GM12878 (cell line): ENCODE measurements at regions not wholly inside any gene's neighbourhood (a gene's known extent, or its start where the extent isn't known, plus 50 kb on each side); places are given as distances from the start of the nearest gene placed in this dataset.

Experiments
- ATAC-seq: fragments of 200-7000 bp; cut with Tn5 transposase; 3 replicates; pipeline ENCODE4 v1.9.1; 2020; ENCODE audit warnings: mild to moderate bottlenecking, moderate library complexity
- BruUV-seq: library from RNA; stranded (reverse); fragments of 400-500 nt; replicated peaks from 2 replicates; lab custom pipeline; 2021; lab: Mats Ljungman, UMichigan
- CTCF ChIA-PET: fragments of 300-600 bp; sonication (Branson Sonifier 250); formaldehyde crosslinking; extraction: SDS; loops from one replicate; lab custom pipeline; 2021; ENCODE audit warnings: inconsistent platforms; lab: Yijun Ruan, JAX
- POLR2A ChIA-PET: fragments of 350-600 bp; formaldehyde crosslinking; extraction: SDS; loops from one replicate; lab custom pipeline; 2021; ENCODE audit warnings: inconsistent platforms; lab: Charles Lee
- RAD21 ChIA-PET: fragments of 300-600 bp; sonication (Branson Sonifier 250); formaldehyde crosslinking; loops from one replicate; lab custom pipeline; 2023; ENCODE audit warnings: antibody characterized with exemption; ENCODE audit not compliant: unreplicated experiment; lab: Charles Lee
- SMC1A ChIA-PET: fragments of 300-600 bp; sonication (Branson Sonifier 250); formaldehyde crosslinking; loops from one replicate; lab custom pipeline; 2023; ENCODE audit not compliant: unreplicated experiment, uncharacterized antibody; lab: Charles Lee
- DNase-seq: peaks from one replicate; pipeline ENCODE4 v3.0.0-alpha.2; 2011; ENCODE audit warnings: low read depth, low spot score
- FAIRE-seq: peaks from 3 replicates; lab custom pipeline; 2011; peaks lifted over from hg19 to GRCh38; lab: Jason Lieb, UNC
- H2AFZ ChIP-seq: 2 replicates; pipeline ENCODE4 v1.6.0; 2011; ENCODE audit warnings: low read depth, low read length, control low read depth; ENCODE audit not compliant: control insufficient read depth
- H3K27ac ChIP-seq: 2 replicates; pipeline ENCODE4 v1.5.1; 2011; ENCODE audit warnings: control low read depth; ENCODE audit not compliant: control insufficient read depth, insufficient read depth
- H3K27me3 ChIP-seq, 2 experiments: replicated peaks in 1 of 2; 2 replicates each; pipeline versions ENCODE4 v1.6.0 to v1.6.1; 2011; ENCODE audit warnings: low read length in 1 of 2; ENCODE audit not compliant: control insufficient read depth in 2 of 2, insufficient read depth in 2 of 2
- H3K36me3 ChIP-seq, 2 experiments: 2 replicates each; pipeline ENCODE4 v1.5.1; 2011; ENCODE audit warnings: low read length in 1 of 2; ENCODE audit not compliant: control insufficient read depth in 2 of 2, insufficient read depth in 2 of 2
- H3K4me1 ChIP-seq: 2 replicates; pipeline ENCODE4 v1.6.1; 2011; ENCODE audit warnings: mild to moderate bottlenecking, low read length, moderate library complexity, mixed read lengths; ENCODE audit not compliant: control insufficient read depth, insufficient read depth
- H3K4me2 ChIP-seq: 2 replicates; pipeline ENCODE4 v1.6.0; 2011; ENCODE audit warnings: control low read depth; ENCODE audit not compliant: control insufficient read depth, insufficient read depth
- H3K4me3 ChIP-seq: fragments of 200-600 bp; sonication (generic); 2 replicates; pipeline ENCODE4 v1.5.1; 2016
- H3K79me2 ChIP-seq: 2 replicates; pipeline ENCODE4 v1.6.0; 2011; ENCODE audit warnings: low read length; ENCODE audit not compliant: control insufficient read depth, insufficient read depth
- H3K9ac ChIP-seq: 2 replicates; pipeline ENCODE4 v1.8.0; 2011; ENCODE audit warnings: low read length, control low read depth, mixed read lengths; ENCODE audit not compliant: control insufficient read depth, insufficient read depth
- H3K9me3 ChIP-seq: replicated peaks from 3 replicates; pipeline ENCODE4 v1.5.1; 2011; ENCODE audit warnings: mild to moderate bottlenecking, low read length; ENCODE audit not compliant: control insufficient read depth, insufficient read depth
- H4K20me1 ChIP-seq: 2 replicates; pipeline ENCODE4 v1.6.0; 2011; ENCODE audit not compliant: control insufficient read depth, insufficient read depth
- ATF7 ChIP-seq: fragments of 450-650 bp; IDR thresholded peaks from 2 replicates; pipeline ENCODE4 v1.6.1; 2016; ENCODE audit warnings: low read depth, mild to moderate bottlenecking
- BCL11A ChIP-seq: IDR thresholded peaks from 2 replicates; pipeline ENCODE4 v1.6.1; 2011; ENCODE audit warnings: low read depth, low read length
- CBX5 ChIP-seq: sonication (generic); IDR thresholded peaks from 2 replicates; pipeline ENCODE4 v1.6.1; 2016; ENCODE audit warnings: low read depth, moderate library complexity, mild to moderate bottlenecking, inconsistent platforms
- ETV6 ChIP-seq, 2 experiments: fragments of 450-650 bp in 1 of 2; IDR thresholded peaks in 1 of 2; conservative IDR thresholded peaks in 1 of 2; 2 replicates each; pipeline ENCODE4 v1.6.1; 2014; ENCODE audit warnings: antibody characterized with exemption in 1 of 2, borderline replicate concordance in 1 of 2, low read depth in 1 of 2, mild to moderate bottlenecking in 1 of 2, moderate library complexity in 1 of 2
- MEF2B ChIP-seq: fragments of 450-650 bp; IDR thresholded peaks from 2 replicates; pipeline ENCODE4 v1.6.1; 2018; ENCODE audit warnings: mild to moderate bottlenecking, moderate library complexity; ENCODE audit not compliant: partially characterized antibody, poor library complexity, severe bottlenecking
- MXI1 ChIP-seq: fragments of 150-350 bp; IDR thresholded peaks from 2 replicates; pipeline ENCODE4 v1.6.1; 2011; ENCODE audit warnings: low read depth, mild to moderate bottlenecking, inconsistent platforms, low read length, improper control_type of control experiment
- MYB ChIP-seq: fragments of 150-350 bp; IDR thresholded peaks from 2 replicates; pipeline ENCODE4 v1.6.1; 2014; ENCODE audit warnings: mild to moderate bottlenecking, low read depth, low read length, borderline replicate concordance
- POLR2AphosphoS2 ChIP-seq: IDR thresholded peaks from 2 replicates; pipeline ENCODE4 v1.6.1; 2011; ENCODE audit warnings: low read depth, mild to moderate bottlenecking, low read length, improper control_type of control experiment, moderate library complexity
- POLR2AphosphoS5 ChIP-seq: IDR thresholded peaks from 2 replicates; pipeline ENCODE4 v1.6.1; 2011; ENCODE audit warnings: mild to moderate bottlenecking, low read length, inconsistent platforms
- RUNX3 ChIP-seq: IDR thresholded peaks from 2 replicates; pipeline ENCODE4 v1.6.1; 2012; ENCODE audit warnings: low read length, inconsistent platforms
- TCF7 ChIP-seq: IDR thresholded peaks from 2 replicates; pipeline ENCODE4 v1.6.1; 2014; ENCODE audit warnings: antibody characterized with exemption, borderline replicate concordance
- YY1 ChIP-seq: IDR thresholded peaks from 2 replicates; pipeline ENCODE4 v1.6.1; 2011; ENCODE audit warnings: low read depth, mild to moderate bottlenecking, low read length
- WGBS: methylation state at CpG from one replicate; pipeline ENCODE4 v1.1.6; 2016; ENCODE audit warnings: low lambda C conversion rate; ENCODE audit not compliant: insufficient replicate concordance, insufficient coverage; ENCODE audit errors: missing lambda C conversion rate; 5-methylcytosine and 5-hydroxymethylcytosine counted together
- in situ Hi-C: fragments of 300-500 bp; cut with MboI; formaldehyde crosslinking; loops from 9 replicates; pipeline ENCODE4 v1.14.3; 2018; ENCODE audit warnings: mixed read lengths
- intact Hi-C: fragments of 100-400 bp; cut with micrococcal nuclease; formaldehyde crosslinking; loops from one replicate; pipeline ENCODE4 v1.14.2; 2022; ENCODE audit not compliant: unreplicated experiment
- TF ChIP-seq, protein P1 (sequence below): fragments of 450-650 bp; IDR thresholded peaks from 2 replicates; pipeline ENCODE4 v1.6.1; 2016; ENCODE audit warnings: mild to moderate bottlenecking

- no peak for ATAC-seq
- CTCF ChIA-PET = no interaction called here
- in situ Hi-C loops = no loop called here
These were observed 426.4 kb downstream of the SHANK2 start for GRCh38 chr11:70825893-70826540.

More at GRCh38 chr11:70825893-70826540, 426.4 kb downstream of the SHANK2 start:
- no peaks in the 10 kb centered on the region for H3K9me3 ChIP-seq
- ChIA-PET RAD21 (no interaction called here), POLR2A (no interaction called here), SMC1A (interaction anchor here (0.6 kb wide), 1 partner anchor 1786 kb away, joined by 3 read pairs; no protein-coding TSS in a partner anchor)
- peaks cover 4% of the 10 kb centered on the region in 2 experiments for H3K27me3 ChIP-seq
- no peak overlapping the region for H3K4me2 ChIP-seq
- DNase-seq (no peak), FAIRE-seq (no peak)
- no peak overlapping the region for H3K4me3 ChIP-seq
- H3K9ac ChIP-seq = no peak overlapping the region
- TF ChIP-seq, protein P1, sequence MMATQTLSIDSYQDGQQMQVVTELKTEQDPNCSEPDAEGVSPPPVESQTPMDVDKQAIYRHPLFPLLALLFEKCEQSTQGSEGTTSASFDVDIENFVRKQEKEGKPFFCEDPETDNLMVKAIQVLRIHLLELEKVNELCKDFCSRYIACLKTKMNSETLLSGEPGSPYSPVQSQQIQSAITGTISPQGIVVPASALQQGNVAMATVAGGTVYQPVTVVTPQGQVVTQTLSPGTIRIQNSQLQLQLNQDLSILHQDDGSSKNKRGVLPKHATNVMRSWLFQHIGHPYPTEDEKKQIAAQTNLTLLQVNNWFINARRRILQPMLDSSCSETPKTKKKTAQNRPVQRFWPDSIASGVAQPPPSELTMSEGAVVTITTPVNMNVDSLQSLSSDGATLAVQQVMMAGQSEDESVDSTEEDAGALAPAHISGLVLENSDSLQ = no peak
- no peak for TF ChIP-seq MEF2B
- no peak for TF ChIP-seq YY1
- TF ChIP-seq ETV6 (conservative IDR thresholded peaks at IDR 0.05 in 1 of 2, IDR thresholded peaks at IDR 0.05 in 1 of 2; ENCODE audit: borderline replicate concordance in 1 of 2, low read depth in 1 of 2) = no peak
- no peak for TF ChIP-seq POLR2AphosphoS5
- TF ChIP-seq TCF7 = no peak
- TF ChIP-seq MYB = no peak
- TF ChIP-seq ATF7 = no peak
- TF ChIP-seq CBX5 = no peak
- no peak for TF ChIP-seq POLR2AphosphoS2
- TF ChIP-seq MXI1 = no peak
- no peak for TF ChIP-seq RUNX3
- no peak for TF ChIP-seq BCL11A
- no peak overlapping the region for H2AFZ ChIP-seq
- no peak overlapping the region for H3K27ac ChIP-seq
- no peaks in the 10 kb centered on the region for H3K79me2 ChIP-seq
- H3K4me1 ChIP-seq = no peaks in the 10 kb centered on the region
- BruUV-seq = no TSS peak
- no peaks in the 10 kb centered on the region for H3K36me3 ChIP-seq
- WGBS = 36% methylated on average over 21 of the region's 21 CpGs
- no peaks in the 10 kb centered on the region for H4K20me1 ChIP-seq
- intact Hi-C loops = no loop called here
